Hematopoietic multipotent progenitor cell treated with erythropoietin and hydrocortisone succinate and interleukin-3 and kit ligand, for 17 days (in vitro differentiated cells): ENCODE measurements at regions not wholly inside any gene's neighbourhood (a gene's known extent, or its start where the extent isn't known, plus 50 kb on each side); places are given as distances from the start of the nearest gene placed in this dataset.

Experiments used
- DNase-seq: peaks from one replicate; pipeline ENCODE4 v3.0.0-alpha.2; 2015; ENCODE audit warnings: low spot score

DNA sequence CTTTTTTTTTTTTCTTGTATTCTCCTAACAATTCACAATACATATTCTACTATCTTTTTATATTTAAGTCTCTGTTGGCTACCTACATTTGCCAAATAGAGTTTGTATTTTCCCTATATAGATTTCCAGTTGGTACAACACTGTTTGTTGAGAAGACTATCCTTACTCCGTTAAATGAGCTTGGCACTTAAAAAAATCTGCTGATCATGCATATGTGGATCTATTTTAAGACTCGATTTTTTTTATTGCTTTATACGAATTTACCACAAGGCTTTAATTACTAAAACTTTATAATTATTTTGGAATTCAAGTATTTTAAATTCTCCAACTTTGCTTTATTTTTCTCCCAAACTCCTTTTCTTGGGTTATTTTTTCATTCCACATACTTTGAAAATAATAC lies 855.6 kb downstream of the C6orf118 start:
- no peak for DNase-seq

DNA sequence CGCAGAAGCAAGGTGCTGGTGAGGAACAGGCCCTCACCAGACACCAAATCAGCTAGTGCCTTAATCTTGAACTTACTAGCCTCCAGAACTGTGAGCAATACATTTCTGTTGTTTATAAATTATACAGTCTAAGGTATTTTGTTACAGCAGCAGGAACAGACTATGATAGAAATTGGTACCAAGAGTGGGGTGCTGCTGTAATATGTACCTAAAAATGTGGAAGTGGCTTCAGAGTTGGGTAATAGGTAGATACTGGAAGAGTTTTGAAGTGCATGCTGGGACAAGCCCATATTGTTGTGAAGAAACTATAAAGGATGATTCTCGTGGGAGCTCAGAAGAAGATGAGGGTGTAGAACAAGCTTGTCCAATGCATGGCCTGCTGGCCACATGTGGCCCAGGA lies 866.8 kb downstream of the C6orf118 start:
- no peak for DNase-seq

DNA sequence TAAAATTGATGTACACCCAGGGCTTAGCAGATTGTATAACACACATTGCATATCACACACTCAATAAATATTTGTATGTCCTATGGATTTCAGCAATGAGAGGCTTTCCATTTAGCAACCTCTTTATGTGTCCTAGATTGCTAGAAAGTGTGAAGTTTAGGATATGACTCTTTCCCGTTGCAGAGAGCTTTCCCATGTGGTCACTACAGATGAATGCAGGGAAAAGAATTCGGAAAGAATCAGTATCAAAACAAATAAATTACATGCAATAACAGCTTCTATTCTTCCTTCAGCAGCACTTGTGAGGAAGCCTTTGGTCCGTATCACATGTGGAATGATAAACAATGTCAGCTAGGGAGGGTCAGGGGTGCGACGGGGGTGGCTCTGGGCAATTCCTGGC lies 870.1 kb downstream of the C6orf118 start:
- no peak for DNase-seq

DNA sequence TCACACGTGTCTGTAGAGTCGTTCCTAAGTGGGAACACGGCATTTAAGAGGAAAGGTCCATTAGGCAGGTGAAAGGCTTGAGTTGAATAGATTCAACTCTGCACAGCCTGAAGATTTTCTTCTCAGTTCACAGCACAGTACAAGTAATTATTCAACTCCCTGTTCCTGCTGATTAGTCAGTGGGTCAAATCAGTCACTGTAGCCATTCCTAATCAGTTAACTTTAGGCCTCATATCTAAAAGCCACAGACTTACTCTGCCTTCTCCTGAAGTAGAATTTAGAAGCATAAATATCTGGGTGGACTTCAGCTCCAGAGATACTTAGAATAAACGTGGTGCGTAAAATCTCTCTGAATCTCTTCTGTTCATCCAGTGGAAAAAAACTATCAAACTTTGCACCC lies 872.4 kb downstream of the C6orf118 start:
- no peak for DNase-seq

DNA sequence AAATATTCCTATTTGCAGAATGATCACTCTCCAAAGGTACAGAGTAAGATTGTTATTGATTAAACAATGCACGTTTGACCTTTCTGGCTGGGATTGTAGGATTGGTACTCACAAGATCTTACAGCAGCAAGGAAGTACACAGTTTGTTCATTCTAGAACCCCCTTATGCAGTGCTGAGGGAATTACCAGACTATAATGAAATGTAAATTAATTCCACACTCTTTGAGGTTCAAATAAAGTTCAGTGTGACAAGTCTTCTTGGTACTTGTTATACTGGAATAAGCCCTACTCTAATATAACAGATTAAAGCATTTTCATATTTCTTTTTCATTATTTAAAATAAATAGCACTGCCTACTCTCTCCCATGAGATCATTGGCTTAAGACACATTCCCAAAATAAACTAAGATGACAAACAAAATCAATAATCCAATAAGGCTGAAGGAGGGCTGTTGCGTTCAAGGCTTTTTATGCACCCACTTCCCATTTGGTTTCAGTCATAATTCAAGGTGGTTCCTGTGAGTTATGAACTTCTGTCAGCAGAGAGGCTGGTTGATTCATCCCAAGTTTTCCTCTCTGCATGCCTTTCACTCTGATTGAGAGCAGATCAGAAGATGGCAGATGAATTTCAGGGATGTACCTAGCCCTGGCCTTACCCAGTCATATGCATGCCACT lies 881.5 kb downstream of the C6orf118 start:
- no peak for DNase-seq

DNA sequence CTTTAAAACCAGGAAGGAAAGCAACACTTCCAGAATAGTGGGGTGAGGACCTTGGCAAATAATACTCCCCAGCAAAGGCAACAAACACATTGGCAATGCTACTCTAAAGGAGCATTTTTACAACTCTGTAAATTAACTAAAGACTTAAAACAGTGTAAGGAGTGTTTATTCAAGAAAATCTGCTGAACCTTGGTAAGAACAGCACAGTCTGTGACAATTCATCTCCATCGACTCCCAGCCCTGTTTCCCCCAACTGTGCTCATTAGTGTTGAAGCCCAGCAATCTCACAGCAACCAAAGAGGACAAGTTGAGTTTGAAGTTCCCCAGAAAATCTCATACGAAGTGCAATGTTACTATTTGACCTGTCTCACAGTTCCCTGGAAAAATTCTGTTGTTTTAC lies 884.9 kb downstream of the C6orf118 start:
- DNase-seq = no peak

DNA sequence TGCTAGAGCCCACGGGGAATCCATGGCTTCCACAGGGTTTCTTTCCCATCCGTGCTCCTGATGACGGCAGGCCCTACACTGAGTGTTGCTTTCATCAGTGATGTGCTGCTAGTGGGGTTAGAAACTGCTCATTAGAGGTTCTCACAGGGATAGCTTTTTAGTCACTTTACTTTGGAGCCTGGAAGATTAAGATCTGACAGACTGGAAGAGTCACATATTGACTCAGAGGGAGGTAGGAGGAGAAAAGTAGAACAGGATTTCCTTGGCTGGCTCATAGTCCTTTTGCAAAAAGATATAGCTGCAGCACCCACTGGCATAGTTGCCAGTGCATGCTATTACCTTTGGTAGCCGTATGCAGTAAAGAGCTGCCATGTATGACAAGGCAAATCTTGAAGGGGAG lies 890.3 kb downstream of the C6orf118 start:
- DNase-seq = no peak

DNA sequence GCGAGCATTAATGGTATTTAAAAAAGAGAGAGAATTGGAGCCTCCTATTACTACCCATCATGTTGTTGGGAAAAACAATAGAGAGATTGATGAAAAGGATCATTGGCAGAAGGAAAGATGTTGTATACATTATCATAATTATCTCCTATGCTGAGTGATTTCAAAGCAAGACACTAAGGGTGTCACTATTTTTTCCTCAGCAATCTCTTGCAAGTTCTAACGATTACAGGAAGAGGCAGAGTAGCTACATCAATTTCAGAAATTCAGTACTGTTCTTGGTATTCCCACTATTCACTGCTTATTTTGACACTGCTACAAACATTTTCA lies 891.2 kb downstream of the C6orf118 start:
- no peak for DNase-seq

DNA sequence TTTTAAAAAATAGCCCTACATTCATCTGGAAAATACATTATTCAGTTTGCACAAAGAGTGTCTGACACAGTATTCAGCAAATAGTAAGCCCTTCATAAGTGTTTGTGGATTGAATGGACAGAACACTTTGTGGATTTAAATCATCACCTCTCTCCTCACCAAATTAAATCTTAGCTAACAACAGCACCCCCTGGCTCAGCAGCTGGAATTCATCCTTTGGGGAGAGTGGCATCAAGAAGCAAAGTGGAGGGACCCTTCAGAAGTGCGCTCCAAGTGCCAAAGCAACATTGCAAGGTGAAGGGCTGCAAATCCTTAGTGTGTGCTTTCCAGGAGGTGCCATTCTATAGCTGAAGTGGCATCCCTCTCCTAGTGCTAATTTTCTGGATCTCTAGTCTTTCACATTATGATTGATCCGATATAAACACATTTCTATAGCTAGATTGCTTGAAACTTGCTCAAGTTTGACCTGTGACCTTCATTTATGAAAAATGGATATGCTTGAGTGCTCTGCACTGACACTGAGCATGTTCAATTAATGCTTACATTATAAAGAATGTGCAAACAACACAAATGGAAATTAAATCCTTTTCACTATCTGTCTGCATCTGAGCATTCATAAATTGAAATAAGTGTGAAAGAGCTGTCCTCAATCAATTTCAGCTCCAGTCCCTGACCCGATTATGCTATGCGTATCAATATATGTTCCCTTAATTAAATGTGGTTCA lies 891.7 kb downstream of the C6orf118 start:
- no peak for DNase-seq

DNA sequence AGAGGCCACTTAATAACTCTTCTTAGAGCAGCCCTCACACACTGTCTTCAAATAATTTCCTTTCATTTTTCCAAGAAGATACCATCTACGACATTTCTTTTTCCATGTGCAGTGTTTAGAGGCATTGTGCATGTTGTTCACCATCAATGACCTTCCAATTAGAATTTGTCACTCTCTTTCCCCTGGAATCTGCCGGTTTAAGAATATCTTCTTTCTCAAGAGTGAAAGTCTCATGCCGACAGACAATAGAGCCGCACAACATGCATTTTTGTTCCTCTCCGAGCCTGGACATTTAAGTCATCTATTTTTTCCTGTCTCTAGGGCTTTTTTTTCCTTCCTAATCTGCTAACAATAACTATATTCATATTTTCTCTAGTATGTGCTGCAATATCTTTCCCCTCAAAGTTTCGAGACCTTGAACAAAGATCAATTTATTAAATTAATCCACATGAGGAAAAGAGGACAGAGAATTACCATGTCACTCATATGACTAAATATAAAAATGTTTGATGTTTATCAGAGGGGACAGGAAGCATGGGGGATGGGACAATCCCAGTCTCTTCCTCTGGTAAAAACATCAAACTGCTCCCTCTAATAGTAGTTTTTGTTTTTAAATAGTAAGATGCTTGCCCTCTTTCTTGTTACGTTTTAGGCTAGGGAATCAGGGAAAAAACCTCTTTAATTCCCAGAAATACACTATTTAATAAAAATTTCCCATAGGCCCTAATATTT lies 893.4 kb downstream of the C6orf118 start:
- no peak for DNase-seq

DNA sequence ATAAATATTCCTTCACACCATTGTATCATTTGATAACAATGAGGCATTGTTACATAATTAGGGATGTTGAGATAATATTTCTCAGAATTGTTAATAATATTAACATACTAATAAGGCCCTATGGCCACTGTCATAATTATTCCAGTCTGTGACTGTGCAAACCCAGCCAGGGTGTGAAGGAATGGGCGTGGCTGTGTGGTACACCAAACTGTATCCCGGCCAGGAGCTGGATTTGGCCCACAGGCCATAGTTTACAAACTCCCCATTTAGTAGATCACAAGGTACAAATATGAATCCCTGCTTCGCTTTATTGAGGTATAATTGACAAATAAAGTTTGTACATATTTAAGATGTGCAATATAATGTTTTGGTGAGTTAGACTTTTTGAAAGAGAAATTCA lies 894.7 kb downstream of the C6orf118 start:
- DNase-seq = no peak

DNA sequence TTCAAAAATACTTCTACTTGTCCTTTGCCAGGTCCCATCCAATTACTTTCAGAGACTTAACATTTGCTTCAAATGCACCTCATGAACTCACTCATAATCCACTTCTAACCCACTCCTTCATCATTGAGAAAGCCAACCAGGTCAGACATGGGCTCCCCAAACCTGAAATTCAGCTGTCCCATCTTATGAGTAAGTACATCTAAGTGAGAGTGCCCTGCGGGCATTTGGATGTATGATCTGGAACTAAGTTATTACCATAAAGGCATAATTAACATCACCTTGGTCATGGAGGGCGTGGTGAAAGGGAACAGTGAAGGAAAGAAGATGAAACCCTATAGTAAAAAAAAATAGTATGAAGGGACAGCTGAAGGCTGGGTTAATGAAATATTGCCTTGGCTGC lies 896.8 kb downstream of the C6orf118 start:
- DNase-seq = no peak

DNA sequence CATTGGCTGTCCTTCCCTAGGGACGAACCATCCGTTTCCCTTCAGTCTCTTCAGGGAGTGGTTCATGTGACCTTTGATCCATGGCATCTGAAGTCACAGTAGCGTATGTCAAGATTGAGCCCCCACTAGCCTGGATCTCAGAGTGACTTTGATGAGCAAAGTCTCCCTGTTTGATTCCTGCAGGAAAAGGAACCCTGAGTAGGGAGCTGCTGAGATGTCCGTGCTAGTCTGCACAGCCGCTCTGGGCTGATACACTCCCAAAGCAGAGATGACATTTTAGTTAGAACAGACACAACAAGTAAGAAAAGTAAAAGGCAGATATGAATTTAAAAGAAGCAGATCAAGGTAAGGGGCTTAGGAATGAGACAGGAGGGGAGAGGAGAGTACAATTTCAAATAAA lies 899.4 kb downstream of the C6orf118 start:
- no peak for DNase-seq

DNA sequence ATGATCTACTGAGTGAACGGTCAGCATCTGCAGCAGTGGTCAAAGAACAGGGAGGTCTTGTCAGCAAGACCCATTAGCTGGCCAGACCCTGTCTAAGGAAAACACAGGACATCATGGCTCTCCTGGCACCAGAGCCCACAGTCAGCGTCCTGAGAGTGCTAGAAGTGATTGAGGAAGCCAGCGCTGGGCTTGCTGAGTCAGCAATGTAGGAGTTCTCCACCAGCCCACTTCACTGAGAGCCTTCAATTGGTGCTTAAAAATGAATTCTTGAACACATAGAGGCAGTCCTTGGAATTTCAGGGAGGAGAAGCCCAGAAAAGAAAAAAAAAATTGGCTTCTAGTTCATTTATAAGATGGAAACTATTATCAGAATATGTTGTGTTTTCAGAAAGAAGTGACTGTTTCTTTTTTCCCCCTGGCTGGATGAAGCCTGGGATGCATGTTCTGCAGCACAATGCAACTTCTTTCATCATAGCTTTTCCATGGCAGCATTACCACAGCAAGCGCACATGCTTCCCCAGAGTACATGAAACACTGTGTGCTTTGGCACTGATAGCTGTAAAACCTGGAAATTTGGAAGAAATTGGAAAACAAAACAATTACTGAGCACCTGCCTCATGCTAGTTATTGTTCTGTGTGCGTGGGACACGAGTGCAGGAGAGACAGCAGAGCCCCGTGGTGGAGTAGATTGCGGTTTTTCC lies 899.9 kb downstream of the C6orf118 start:
- no peak for DNase-seq

DNA sequence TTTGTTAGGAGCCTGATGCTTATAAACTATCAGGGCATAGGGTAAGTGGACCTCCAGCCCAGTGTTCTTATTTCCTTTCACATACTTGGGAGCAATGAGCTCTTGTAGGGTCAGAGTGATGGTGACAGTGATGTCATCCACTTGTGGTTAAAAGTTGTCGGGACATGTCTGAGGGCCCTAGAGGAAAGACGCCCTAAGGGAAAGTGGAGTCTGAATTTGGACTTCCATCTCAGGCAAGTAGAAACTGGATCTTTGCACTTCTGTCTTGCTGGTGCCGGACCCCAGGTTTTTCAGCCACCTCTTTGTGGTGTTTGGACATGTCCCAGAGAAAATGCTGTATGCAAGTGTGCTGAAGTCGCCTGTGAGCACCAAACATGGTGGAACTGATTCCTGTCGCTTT lies 900.5 kb downstream of the C6orf118 start:
- no peak for DNase-seq

DNA sequence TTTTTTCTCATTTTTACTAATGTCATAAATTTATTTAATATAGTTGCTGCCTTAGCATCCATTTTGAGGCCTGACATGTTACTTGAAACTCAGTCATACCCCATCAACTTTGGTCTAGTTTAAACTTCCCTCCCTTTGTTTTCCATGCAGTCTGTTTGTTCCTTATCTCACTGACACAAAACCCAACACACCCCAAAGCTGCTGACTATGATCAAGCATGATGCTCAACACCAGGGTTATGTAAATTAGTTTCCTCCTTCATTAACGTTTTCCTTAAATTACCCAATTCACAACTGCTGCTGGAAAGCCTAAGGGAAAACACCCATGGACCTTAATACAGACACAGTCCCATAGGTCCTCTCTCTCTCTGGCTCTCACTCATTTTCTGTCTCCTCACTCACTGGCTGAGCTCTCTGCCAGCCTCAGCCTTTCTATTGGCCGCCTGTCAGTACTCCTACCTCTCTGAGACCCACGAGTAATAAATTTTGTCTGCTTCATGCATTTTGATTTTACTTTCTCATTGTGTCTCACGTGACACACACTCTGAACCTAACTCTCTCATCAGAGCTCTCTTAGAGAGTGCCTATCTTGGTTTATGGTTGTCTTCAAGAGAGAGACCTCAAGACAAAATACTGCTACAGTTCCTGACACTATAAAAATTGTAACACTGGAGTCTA lies 904.5 kb downstream of the C6orf118 start:
- no peak for DNase-seq

DNA sequence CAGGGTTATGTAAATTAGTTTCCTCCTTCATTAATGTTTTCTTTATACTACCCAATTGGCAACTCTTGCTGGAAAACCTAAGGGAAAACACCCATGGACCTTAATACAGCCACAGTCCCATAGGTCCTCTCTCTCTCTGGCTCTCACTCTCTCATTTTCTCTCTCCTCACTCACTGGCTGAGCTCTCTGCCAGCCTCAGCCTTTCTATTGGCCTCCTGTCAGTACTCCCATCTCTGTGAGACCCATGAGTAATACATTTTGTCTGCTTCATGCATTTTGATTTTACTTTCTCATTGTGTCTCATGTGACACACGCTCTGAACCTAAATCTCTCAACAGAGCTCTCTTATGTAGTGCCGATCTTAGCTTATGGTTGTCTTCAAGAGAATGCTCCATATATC lies 907.5 kb downstream of the C6orf118 start:
- no peak for DNase-seq

DNA sequence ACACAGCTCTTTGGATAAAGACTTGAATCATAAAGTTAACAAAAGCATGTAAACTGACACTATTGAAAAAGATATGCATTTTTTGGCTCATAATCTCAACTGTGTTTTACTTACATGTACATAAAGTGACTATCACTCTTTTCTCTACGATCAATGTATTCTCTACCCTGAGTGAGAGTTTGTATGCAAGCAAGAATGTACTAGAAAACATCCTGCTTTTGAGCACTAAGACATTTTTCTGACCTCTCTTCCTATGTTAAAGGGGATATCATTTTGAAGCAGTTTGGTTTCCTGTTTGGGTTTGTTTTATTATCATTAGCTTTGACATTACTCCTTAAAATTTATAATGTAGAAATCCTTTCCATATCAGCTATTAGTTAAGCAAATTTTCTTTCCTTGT lies 910.8 kb downstream of the C6orf118 start:
- DNase-seq = no peak

DNA sequence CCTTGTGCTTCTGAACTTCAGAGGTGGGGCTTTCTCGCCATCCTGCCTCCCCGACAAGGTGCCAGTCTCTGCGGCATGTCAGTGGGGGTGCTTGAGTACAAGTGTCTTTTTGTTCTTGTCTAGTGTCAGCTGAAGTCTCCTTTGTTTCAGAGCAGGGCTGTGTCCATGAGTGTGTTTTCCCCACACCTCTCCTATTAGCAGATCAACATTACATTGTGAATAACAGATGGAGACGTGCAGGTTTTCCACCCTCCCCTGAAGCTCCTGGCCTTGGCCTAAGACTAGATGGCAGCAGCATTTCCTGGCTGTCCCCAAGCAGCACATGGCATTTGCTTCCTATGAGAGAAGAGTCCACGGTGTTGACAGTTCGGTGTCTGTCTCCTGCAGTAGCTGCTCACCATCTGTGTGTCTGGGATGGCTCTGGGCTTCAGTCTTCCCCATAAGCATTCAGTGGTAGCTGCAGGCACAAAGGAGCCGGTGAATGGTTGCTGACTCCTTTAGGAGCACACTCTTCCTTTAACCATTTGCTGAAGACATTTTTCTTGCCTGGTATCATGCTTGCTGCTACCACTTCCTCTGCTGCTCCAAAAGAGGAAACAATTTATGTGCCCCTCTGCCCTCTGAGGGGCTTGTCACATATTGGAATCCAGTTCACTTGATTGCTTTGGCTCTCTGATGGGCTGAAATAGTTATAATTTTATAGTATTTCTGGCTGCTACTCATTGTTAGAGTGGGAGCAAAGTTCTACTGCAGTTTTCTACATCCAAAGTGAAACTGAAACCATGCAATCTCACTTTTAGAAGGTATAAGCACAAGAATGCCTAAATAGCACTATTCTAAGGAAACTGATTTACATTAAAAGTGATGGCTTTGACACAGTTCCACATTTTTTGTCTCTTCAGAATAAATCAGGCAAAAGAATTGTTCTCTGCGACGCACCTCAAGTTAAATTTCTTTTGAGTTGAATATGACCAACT lies 913.0 kb downstream of the C6orf118 start:
- DNase-seq = no peak

DNA sequence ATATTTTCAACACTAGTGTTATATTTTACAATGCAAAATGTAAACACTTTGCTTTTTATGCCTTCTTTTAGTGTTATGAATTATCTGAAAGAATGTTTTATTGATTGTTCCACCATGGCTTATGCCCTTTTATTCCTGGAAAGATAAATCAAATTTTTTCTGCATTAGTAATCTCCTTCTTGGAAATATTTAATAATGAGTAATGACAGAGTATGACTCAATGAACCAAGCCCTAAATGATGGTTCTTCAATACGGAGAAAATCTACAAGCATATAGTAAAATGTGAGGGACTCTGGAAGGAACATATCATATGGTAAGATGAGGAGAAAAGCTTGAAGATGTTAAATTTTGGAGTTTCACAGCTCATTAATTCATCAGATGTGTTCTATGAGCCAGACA lies 929.6 kb downstream of the C6orf118 start:
- DNase-seq = no peak

DNA sequence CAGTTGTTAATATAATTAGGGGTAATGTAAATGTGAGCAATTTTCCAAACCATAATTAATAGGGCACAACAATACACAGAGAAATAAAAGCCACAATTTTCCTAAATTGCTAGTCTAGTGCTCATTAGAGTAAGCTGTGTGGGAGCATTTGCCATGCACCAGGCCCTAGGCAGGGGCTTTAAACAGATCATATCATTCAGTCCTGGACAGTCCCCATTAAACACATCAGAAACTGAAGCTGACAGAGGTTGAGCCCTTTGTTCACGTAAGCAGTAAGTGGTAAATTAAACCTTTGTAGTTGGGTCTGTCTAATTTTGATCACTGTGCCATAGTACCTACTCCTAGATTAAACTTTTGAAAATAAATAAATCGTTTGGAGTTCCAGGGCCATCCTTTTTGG lies 931.1 kb downstream of the C6orf118 start:
- no peak for DNase-seq
